HK-2 (cell line): ENCODE measurements at regions not wholly inside any gene's neighbourhood (a gene's known extent, or its start where the extent isn't known, plus 50 kb on each side); places are given as distances from the start of the nearest gene placed in this dataset.

Experiments used
- DNase-seq: peaks from one replicate; pipeline ENCODE4 v3.0.0-alpha.2; 2018; ENCODE audit not compliant: unreplicated experiment

- DNase-seq, result no peak
Observed at GRCh38 chr10:131706952-131707351, 193.9 kb upstream of the PPP2R2D start.

- no peak for DNase-seq
Observed at GRCh38 chr10:131708225-131708880, 192.5 kb upstream of the PPP2R2D start.

- DNase-seq, result no peak
Observed at GRCh38 chr10:131710142-131710861, 190.5 kb upstream of the PPP2R2D start.

- DNase-seq, result no peak
Observed at GRCh38 chr10:131722121-131722520, 178.7 kb upstream of the PPP2R2D start.

- DNase-seq, result no peak
Observed at GRCh38 chr10:131722525-131723264, 178.1 kb upstream of the PPP2R2D start.

- no peak for DNase-seq
Observed at GRCh38 chr10:131723297-131724168, 177.3 kb upstream of the PPP2R2D start.

GRCh38 chr10:131724169-131724545 lies 176.7 kb upstream of the PPP2R2D start:
- DNase-seq, result no peak

- DNase-seq, result no peak
Observed at GRCh38 chr10:131724891-131725580, 175.8 kb upstream of the PPP2R2D start.

- no peak for DNase-seq
Observed at GRCh38 chr10:131725581-131726069, 175.2 kb upstream of the PPP2R2D start.

GRCh38 chr10:131726076-131726880 lies 174.5 kb upstream of the PPP2R2D start:
- DNase-seq, result no peak

GRCh38 chr10:131726967-131727366 lies 173.8 kb upstream of the PPP2R2D start:
- no peak for DNase-seq

GRCh38 chr10:131727560-131727959 lies 173.2 kb upstream of the PPP2R2D start:
- DNase-seq, result no peak

GRCh38 chr10:131728286-131729228 lies 172.3 kb upstream of the PPP2R2D start:
- DNase-seq, result no peak

- no peak for DNase-seq
Observed at GRCh38 chr10:131729361-131729760, 171.4 kb upstream of the PPP2R2D start.

GRCh38 chr10:131729938-131730660 lies 170.7 kb upstream of the PPP2R2D start:
- no peak for DNase-seq

GRCh38 chr10:131730771-131731497 lies 169.9 kb upstream of the PPP2R2D start:
- no peak for DNase-seq

GRCh38 chr10:131731780-131732630 lies 168.8 kb upstream of the PPP2R2D start:
- DNase-seq, result no peak
